Esophagus squamous epithelium (tissue), 4 donors: ENCODE measurements at regions not wholly inside any gene's neighbourhood (a gene's known extent, or its start where the extent isn't known, plus 50 kb on each side); places are given as distances from the start of the nearest gene placed in this dataset.

Experiments used
- CTCF ChIP-seq, 6 experiments: fragments of 450-650 bp in 4 of 6; fragments of 200-600 bp in 2 of 6; sonication (generic) in 2 of 6; IDR thresholded peaks; one replicate each; pipeline ENCODE4 v1.5.1; 2016 to 2019; ENCODE audit warnings: antibody characterized with exemption in 6 of 6, mild to moderate bottlenecking in 4 of 6, moderate library complexity in 4 of 6
- POLR2A ChIP-seq, 4 donors: fragments of 450-650 bp; IDR thresholded peaks; one replicate each; pipeline ENCODE4 v1.6.1; 2017; ENCODE audit warnings: antibody characterized with exemption in 4 of 4, mild to moderate bottlenecking in 4 of 4, moderate library complexity in 3 of 4

- no peak for TF ChIP-seq CTCF (IDR thresholded peaks at IDR 0.05)
- no peak for TF ChIP-seq POLR2A (IDR thresholded peaks at IDR 0.05)
Measured at GRCh38 chrX:74211911-74212310, 92.1 kb upstream of the ZCCHC13 start.
